GM12878 (cell line): ENCODE measurements at regions not wholly inside any gene's neighbourhood (a gene's known extent, or its start where the extent isn't known, plus 50 kb on each side); places are given as distances from the start of the nearest gene placed in this dataset.

ENCODE experiments used
- CREB1 ChIP-seq: IDR thresholded peaks from 2 replicates; pipeline ENCODE4 v1.6.1; 2012; ENCODE audit warnings: low read depth, mild to moderate bottlenecking, inconsistent platforms
- EED ChIP-seq: sonication (generic); IDR thresholded peaks from 2 replicates; pipeline ENCODE4 v1.6.1; 2016; ENCODE audit warnings: antibody characterized with exemption, low read depth
- HDAC2 ChIP-seq: fragments of 200-600 bp; sonication (generic); IDR thresholded peaks from 2 replicates; pipeline ENCODE4 v1.6.1; 2017
- JUND ChIP-seq: IDR thresholded peaks from 2 replicates; pipeline ENCODE4 v1.6.1; 2012; ENCODE audit warnings: low read depth, mild to moderate bottlenecking, low read length, improper control_type of control experiment, moderate library complexity
- MAX ChIP-seq: IDR thresholded peaks from 2 replicates; pipeline ENCODE4 v1.6.1; 2012; ENCODE audit warnings: low read depth, low read length, improper control_type of control experiment
- MEF2A ChIP-seq: IDR thresholded peaks from 2 replicates; pipeline ENCODE4 v1.6.1; 2011; ENCODE audit warnings: low read depth, mild to moderate bottlenecking, low read length, moderate library complexity; ENCODE audit not compliant: insufficient read depth
- MEF2B ChIP-seq: fragments of 450-650 bp; IDR thresholded peaks from 2 replicates; pipeline ENCODE4 v1.6.1; 2018; ENCODE audit warnings: mild to moderate bottlenecking, moderate library complexity; ENCODE audit not compliant: partially characterized antibody, poor library complexity, severe bottlenecking
- NFIC ChIP-seq: IDR thresholded peaks from 2 replicates; pipeline ENCODE4 v1.6.1; 2012; ENCODE audit warnings: low read depth, mild to moderate bottlenecking, inconsistent platforms, low read length, moderate library complexity
- PML ChIP-seq: IDR thresholded peaks from 2 replicates; pipeline ENCODE4 v1.6.1; 2012; ENCODE audit warnings: low read length, inconsistent platforms
- SPI1 ChIP-seq: IDR thresholded peaks from 2 replicates; pipeline ENCODE4 v1.6.1; 2011; ENCODE audit warnings: low read depth, mild to moderate bottlenecking, low read length, moderate library complexity, borderline replicate concordance; ENCODE audit not compliant: insufficient read depth
- ZNF592 ChIP-seq: fragments of 450-650 bp; IDR thresholded peaks from 2 replicates; pipeline ENCODE4 v1.6.1; 2017; ENCODE audit warnings: mild to moderate bottlenecking, moderate library complexity

GRCh38 chr7:155191901-155192478, 105.7 kb upstream of the INSIG1 start (continued):
- TF ChIP-seq EED (no peak), NFIC (peak; percentile 35; the same call in 1 of the 2 replicates), PML (no peak), MAX (no peak), MEF2A (no peak), ZNF592 (no peak), HDAC2 (no peak), MEF2B (no peak), CREB1 (0 out of 2 replicates have a peak, but pooled peaks have one; percentile 18), SPI1 (no peak), JUND (no peak)
